ENCODE measurements at regions not wholly inside any gene's neighbourhood (a gene's known extent, or its start where the extent isn't known, plus 50 kb on each side); places are given as distances from the start of the nearest gene placed in this dataset.

DNA sequence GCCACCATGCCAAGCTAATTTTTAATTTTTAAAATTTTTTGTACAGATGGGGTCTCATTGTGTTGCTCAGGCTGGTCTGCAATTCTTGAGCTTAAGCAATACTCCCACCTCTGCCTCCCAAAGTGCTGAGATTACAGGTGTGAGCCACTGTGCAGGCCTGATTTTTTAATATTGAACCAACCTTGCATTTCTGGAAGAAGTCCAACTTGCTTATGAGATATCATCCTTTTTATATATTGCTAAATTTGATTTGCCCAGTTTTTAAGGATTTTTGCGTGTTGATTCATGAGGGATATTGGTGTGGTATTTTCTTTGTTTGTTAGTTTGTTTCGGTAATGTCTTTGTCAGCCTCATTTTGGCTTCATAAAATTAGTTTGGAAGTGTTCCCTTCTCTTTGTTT, 196.4 kb downstream of the SEC14L1 start:
- TF ChIP-seq, protein P1, sequence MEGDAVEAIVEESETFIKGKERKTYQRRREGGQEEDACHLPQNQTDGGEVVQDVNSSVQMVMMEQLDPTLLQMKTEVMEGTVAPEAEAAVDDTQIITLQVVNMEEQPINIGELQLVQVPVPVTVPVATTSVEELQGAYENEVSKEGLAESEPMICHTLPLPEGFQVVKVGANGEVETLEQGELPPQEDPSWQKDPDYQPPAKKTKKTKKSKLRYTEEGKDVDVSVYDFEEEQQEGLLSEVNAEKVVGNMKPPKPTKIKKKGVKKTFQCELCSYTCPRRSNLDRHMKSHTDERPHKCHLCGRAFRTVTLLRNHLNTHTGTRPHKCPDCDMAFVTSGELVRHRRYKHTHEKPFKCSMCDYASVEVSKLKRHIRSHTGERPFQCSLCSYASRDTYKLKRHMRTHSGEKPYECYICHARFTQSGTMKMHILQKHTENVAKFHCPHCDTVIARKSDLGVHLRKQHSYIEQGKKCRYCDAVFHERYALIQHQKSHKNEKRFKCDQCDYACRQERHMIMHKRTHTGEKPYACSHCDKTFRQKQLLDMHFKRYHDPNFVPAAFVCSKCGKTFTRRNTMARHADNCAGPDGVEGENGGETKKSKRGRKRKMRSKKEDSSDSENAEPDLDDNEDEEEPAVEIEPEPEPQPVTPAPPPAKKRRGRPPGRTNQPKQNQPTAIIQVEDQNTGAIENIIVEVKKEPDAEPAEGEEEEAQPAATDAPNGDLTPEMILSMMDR (IDR thresholded peaks at IDR 0.05): no peak
- TF ChIP-seq POLR2AphosphoS5 (IDR thresholded peaks at IDR 0.05) (no peak), POLR2A (IDR thresholded peaks at IDR 0.05) (no peak), EP300 (IDR thresholded peaks at IDR 0.05) (no peak)

Measured in stomach (tissue), 4 donors.